Activated CD4-positive, alpha-beta T cell treated with anti-CD3 and anti-CD28 coated beads, Interleukin-2, amount 50 U/mL, for 1 hour (primary cell): ENCODE measurements at regions not wholly inside any gene's neighbourhood (a gene's known extent, or its start where the extent isn't known, plus 50 kb on each side); places are given as distances from the start of the nearest gene placed in this dataset.
"Not testable (repeated sequence)": the region's sequence is repeated elsewhere in the genome, so short reads cannot be mapped to it uniquely, and the experiment has no call there.

Experiments used
- DNase-seq: peaks from one replicate; pipeline ENCODE4 v3.0.0-alpha.2; 2020

- no peak for DNase-seq
These were observed 102.7 kb upstream of the SLC7A11 start for GRCh38 chr4:138344851-138345250.

- no peak for DNase-seq
These were observed 101.9 kb upstream of the SLC7A11 start for GRCh38 chr4:138344054-138344453.

DNA sequence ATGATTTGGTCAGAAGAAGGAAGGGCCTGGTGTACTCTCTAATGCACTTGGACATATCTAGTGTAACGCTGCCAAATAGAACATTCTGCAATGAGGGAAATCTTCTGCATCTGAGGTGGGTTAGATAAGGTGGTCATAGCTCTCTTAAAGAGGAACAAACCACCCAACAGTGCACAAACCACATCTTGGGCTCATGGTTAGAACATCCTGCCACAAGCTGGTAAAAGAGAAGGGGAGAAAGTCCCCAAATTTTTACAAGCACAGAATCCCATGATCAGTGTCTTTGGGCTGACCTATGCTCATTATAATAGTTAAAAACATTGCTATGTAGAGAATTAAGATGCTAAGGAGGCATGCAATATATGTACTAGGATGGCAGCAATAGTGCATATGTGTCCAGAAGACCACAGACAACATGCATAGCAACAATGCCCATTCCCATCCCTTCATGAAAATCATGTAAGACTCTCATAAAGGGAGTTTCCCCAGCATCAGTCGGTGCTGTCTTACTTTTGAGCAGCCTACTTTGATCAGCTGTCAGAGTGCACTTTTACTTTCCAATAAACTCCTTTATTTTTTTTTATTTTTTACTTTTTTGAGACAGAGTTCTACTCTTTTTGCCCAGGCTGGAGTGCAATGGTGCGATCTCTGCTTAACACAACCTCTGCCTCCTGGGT is 99.7 kb upstream of the SLC7A11 start:
- DNase-seq, result no peak

DNA sequence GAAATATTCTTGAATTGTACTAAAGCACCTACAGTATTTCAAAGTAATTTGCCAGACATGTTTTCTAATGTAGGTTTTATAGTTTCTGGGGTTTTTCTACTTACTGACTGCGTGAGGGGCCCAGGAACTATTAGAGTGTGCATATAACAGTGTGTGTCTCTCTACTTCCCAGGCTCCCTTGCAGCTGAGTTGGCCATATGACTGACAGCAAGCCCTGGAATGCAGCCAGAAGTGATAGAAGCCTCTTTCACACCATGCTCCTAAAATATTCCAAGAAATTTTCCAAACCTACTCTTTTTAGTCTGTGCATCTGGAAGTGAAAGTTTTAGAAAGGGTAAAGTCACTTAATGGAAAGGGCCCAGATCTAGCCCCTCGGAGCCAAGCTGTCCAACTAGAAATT is 96.7 kb upstream of the SLC7A11 start:
- DNase-seq, result no peak

- not testable (repeated sequence) for DNase-seq
These were observed 96.1 kb upstream of the SLC7A11 start for GRCh38 chr4:138338222-138338621.

GRCh38 chr4:138334346-138335016 is 92.3 kb upstream of the SLC7A11 start:
- DNase-seq, result no peak

DNA sequence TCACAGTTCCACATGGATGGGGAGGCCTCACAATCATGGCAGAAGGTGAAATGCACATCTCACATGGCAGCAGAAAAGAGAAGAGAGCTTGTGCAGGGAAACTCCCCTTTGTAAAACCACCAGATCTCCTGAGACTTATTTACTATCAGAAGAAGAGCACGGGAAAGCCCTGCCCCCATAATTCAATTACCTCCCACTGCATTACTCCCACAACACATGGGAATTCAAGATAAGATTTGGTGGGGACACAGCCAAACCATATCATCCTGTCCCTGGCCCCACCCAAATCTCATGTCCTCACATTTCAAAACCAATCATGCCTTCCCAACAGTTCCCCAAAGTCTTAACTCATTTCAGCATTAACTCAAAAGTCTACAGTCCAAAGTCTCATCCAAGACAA is 90.3 kb upstream of the SLC7A11 start:
- not testable (repeated sequence) for DNase-seq

- DNase-seq, result no peak
These were observed 88.4 kb upstream of the SLC7A11 start for GRCh38 chr4:138330531-138330930.

DNA sequence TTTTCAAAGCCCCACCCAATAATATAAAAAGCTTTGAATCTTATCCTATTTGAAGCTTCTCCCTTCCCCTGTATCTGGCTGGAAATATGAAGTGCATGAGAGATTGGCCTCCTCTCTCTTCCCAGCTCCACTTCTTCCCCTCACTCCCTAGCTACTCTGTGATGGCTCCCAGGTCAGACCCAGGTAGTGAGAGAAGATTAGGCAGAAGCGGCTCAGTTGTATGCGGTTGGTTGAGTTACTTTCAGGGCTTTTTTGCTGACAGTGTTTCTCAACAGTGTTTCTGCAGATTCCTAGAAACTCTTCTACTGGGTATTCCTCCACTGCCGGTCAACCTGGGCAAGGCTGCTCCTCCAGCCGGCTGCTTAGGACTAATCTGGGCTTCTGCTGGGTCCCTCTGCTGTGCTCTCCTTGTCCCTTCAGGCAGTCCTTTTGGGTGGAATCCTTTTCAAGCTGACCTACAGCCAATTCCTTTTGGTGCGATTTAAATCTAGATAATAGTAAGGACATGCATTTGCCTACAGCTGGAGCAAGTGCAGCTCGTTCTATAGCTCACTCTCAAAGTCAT is 87.4 kb upstream of the SLC7A11 start:
- DNase-seq, result no peak

DNA sequence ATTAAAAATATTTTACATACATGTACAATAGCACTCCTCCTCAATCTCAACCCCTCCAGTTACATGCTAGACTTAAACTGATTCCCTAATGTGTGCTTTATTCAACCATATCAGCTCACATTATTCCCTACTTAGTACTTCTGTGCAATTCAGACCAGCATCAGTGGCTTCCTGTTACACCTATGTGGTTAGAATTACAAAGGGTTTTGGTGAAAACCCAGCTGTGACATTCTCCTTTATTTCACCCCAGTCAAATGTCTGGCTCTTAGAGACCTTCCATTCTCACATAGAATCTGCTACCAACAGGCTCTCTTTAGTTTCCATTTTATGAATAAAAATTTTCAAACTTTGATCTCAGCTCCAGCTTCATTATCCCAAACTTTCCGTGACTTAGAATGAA is 85.2 kb upstream of the SLC7A11 start:
- DNase-seq, result no peak

GRCh38 chr4:138320831-138321230 is 78.7 kb upstream of the SLC7A11 start:
- DNase-seq, result no peak

DNA sequence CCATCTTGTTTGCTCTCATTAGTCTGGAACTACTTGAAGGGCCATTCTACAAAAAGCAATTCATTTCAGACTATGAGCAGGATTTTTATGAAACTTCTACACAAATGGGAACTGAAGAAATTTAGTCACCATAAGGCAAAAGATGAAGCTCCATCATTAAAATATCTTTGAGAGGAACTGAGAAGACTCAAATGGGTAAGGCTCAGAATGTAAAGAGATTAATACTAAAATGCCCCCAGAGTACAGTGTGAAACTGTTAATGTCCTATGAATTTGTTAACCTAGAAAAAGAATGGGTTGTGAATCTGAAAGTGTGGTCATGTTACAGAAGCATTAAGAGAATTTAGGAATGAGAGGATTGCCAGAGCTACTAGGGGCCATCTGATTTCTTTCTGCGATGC is 77.9 kb upstream of the SLC7A11 start:
- DNase-seq, result no peak

GRCh38 chr4:138317175-138317748 is 75.1 kb upstream of the SLC7A11 start:
- DNase-seq, result no peak

DNA sequence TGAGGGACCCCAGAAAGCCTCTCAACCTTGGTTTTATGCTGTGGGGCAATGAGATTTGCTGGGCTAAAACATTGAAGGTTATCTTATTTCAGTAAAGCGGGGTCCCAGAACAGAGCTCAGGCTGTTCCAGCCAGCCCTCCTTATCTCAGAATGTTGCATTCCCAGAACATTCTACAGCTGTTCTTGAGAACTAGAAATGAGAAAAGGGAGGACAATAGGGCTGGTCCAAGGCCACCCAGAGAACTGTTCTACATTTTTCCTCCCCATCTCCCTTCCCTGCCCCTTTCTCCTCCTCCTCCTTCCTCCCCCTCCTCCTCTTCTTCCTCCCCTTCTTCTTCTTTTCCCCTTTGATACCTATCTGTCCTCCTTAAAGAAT is 70.4 kb upstream of the SLC7A11 start:
- DNase-seq, result no peak

DNA sequence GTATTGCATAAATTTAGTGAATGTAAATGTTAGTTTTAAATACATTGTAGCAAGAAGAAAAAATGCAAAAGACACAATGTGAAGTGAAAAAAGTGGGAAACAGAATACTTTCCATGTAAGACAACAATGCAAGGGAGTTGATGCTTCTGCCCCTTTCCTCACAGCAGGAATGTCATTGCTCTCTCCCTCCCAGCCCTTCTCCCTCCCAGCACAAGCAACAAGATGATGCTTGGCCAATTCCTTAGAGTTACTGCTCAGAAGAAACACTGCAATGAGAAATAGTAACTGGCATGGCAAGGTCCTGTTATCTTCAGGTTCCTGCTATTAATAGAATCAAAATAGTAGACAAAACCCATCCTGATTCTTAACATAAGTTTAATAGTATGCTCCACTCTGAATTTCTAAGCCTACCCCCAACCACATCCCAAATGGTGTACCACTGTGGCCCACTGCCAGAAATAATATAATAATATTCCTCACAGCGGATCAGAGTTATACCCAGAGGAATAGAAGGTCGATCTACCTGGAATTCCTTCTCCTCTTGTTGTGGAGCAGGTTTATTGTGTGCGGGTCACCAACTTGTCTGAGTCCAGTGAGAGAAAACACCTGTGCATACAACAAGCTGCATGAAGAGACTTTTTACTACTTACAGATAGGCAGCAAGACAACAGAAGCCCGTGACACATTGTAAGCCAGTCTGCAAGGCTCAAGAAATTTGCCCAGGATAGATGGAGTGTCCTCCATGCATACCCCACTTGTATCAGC is 69.8 kb upstream of the SLC7A11 start:
- DNase-seq, result no peak

DNA sequence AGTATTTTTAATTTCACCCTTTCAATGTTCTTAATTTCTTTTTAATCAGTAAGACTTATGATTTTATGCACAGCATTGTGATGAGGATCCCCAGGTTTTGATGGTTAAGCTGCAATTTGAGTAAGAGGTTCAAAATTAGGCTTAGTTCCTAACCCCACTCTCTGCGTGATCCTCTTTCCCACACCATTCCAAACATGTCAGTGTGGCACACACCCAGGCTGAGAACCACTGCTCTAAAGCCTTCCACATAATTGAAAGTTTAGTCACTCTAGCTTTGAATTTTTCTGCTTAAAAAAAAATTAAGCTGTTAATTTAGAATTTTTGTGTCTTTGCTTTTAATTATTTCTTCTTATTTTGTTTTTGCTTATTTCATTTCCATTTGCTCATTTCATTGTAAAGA is 68.8 kb upstream of the SLC7A11 start:
- DNase-seq, result no peak

- no peak for DNase-seq
These were observed 68.3 kb upstream of the SLC7A11 start for GRCh38 chr4:138310498-138310897.

- no peak for DNase-seq
These were observed 66.2 kb upstream of the SLC7A11 start for GRCh38 chr4:138308356-138308755.

DNA sequence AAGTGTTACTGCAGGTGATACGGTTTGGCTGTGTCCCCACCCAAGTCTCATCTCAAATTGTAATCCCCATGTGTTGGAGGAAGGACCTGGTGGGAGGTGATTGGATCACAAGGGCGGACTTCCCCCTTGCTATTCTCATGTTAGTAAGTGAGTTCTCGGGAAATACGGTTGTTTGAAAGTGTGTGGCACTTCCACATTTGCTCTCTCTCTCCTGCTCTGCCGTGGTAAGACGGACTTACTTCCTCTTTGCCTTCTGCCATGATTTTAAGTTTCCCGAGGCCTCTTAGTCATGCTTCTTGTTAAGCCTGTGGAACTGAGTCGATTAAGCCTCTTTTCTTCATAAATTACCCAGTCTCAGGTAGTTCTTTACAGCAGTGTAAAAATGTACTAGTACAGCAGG is 65.2 kb upstream of the SLC7A11 start:
- no peak for DNase-seq

DNA sequence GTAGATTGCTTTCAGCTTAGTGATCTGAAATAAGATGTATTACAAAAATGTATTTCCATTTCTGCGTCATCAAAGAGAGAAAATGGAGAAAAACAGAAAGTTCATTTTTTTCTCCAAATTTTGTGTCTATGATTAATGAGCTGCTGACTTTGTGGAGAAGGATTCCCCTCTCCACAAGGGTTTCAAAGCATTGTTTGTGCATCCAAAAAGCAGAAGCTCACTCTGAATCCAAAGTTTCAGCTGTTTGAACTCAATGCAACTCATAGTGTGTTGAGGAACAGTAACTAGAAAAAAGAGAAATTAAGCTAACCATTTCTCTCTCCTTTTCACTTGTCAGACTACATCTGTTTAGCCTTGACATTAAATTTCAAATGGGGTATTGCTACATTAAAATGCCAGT is 62.9 kb upstream of the SLC7A11 start:
- DNase-seq, result no peak

- DNase-seq, result no peak
These were observed 59.4 kb upstream of the SLC7A11 start for GRCh38 chr4:138301536-138301935.

GRCh38 chr4:138300616-138301015 is 58.5 kb upstream of the SLC7A11 start:
- no peak for DNase-seq

- DNase-seq, result no peak
These were observed 57.7 kb upstream of the SLC7A11 start for GRCh38 chr4:138299881-138300280.

GRCh38 chr4:138298866-138299265 is 56.7 kb upstream of the SLC7A11 start:
- no peak for DNase-seq
